COLO668 (cell line): ENCODE measurements at regions not wholly inside any gene's neighbourhood (a gene's known extent, or its start where the extent isn't known, plus 50 kb on each side); places are given as distances from the start of the nearest gene placed in this dataset.
"Not testable (repeated sequence)": the region's sequence is repeated elsewhere in the genome, so short reads cannot be mapped to it uniquely, and the experiment has no call there.

Experiments
- DNase-seq: peaks from one replicate; lab custom pipeline; 2025; ENCODE audit not compliant: unreplicated experiment; lab: John Stamatoyannopoulos, UW

DNA sequence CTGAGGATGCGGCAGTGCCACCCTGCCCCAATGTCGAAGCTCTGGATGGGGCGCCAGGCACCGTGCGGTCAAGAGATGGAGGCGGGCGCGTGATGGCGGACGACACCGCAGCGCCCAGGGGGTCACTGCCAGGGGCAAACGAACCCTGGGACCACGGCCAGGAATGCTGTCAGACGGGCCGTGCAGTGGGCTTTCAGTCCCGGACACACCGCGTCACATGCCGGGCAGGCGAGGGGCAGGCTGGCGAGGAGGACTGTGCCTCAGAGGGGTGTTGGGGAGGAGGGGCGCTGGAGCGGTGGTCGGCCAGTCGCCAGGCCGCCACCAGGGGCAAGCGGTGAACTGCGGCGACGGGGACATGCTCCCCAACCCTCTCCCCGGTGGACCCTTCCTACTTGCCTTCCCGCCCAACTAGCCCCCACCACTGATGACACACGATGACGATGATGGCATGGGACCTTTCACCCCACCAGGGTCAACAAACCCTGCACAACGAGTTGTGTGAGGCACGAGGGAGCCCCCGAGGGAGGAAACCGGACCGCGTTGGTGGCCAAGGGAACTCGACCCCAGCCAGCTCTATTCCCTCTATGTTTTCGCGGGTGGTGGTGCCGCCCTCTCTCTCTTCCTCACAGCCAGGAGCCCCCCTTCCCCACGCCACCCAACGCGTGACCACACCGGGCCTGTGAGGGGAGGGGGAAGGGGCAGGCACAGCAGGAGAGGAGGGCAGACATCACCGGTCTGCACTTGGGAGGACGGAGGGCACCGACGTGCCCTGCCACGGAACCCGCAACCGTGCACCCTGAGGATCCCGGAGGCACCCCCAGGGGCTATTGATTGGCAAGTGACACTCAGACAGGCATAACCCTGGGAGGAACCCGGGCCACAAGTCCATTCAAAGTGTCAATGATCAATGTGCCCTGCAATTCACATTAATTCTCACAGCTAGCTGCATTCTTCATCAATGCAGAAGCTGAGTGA, 1960.9 kb upstream of the DEFB115 start:
- DNase-seq = no peak

DNA sequence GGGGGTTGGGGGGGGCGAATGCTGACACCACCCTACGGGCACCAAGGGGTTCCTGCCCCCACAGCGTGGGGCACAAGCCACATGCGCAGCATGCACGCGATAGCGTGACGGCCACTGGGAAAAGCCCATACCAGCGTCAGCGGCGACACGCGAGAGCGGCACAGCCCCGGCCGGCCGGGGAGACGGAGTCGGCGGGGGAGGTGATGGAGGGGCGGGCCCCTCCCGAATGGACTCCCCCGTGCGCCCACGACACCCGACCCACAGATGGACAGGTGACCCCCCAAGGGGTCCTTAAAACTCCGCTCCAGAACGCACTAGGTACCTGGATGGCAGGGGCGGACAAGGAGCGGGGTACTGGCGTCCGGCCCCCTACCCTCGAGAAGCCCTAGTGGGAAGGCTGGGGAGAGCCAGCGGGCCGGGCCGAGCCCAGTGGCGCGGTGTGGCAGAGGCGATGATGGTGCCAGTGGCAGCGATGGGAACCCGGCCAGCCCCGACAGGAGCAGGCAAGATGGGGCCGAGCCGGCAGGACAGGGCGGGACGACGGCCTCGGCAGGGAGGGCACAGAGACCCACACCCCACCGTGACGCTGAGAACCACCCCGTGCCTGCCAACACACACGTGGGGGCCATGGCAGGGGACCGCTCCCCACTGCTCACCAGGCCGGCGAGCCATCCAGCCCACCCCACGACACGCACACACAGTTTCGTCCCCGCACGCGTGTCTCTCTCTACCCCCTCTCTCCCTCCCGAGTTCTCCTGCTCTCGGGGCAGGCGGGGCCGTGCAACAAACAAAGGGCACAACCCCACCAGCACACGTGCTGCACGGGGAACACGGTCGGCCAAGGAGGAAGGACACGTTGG, 1959.8 kb upstream of the DEFB115 start:
- DNase-seq = no peak

DNA sequence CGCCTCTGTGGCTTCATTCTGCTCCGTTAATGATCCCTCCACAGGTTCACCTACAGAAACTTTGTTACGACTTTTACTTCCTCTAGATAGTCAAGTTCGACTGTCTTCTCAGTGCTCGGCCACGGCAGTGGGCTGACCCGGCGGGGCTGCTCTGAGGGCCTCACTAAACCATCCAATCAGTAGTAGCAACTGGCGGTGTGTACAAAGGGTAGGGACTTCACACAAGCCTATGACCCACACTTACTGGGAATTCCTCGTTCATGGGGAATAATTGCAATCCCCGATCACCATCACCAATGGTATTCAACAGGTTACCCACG, 1959.2 kb upstream of the DEFB115 start:
- no peak for DNase-seq

DNA sequence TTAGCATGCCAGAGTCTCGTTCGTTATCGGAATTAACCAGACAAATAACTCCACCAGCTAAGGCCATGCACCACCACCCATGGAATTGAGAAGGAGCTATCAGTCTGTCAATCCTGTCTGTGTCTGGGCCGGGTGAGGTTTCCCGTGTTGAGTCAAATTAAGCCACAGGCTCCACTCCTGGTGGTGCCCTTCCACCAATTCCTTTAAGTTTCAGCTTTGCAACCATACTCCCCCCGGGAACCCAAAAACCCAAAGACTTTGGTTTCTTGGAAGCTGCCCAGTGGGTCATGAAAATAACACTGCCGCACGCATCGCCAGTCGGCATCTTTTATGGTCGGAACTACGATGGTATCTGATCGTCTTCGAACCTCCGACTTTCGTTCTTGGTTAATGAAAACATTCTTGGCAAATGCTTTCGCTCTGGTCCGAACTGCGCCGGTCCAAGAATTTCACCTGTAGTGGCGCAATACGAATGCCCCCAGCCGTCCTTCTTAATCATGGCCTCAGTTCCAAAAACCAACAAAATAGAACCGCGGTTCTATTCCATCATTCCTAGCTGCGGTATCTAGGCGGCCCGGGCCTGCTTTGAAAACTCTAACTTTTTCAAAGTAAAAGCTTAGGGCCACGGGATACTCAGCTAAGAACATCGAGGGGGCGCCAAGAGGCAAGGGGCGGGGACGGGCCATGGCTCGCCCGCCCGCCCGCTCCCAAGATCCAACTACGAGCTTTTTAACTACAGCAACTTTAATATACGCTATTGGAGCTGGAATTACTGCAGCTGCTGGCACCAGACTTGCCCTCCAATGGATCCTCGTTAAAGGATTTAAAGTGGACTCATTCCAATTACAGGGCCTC, 1958.5 kb upstream of the DEFB115 start:
- DNase-seq = no peak

DNA sequence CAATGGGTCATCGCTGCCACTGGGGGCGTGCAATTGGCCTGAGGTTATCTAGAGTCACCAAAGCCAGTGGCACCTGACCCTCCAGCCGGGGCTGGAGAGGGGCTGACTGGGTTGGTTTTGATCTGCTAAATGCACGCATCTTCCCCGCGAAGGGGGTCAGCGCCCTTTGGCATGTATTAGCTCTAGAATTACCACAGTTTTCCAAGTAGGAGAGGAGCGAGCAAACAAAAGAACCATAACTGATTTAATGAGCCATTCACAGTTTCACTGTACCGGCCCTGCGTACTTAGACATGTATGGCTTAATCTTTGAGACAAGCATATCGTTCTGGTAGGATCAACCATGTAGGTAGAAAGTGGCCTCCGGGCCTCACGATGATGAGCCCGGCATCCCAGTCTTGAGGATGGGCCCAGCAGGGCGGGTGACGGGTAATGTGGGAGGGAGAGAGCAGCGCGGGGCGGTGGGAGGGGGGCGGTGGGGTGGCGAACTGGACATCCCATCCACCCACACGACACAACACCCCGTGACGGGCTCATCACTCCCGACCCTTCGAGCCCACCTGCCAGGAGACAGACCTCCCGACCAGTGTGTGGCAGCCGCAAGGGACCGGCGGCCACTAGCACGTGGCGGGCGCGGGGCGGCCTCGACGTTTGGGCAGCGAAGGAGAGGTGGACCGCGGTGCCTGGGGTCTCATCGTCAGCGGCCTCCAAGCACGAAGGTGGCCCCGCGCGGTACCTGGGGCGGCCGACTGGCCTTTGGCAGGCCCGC, 1957.5 kb upstream of the DEFB115 start:
- no peak for DNase-seq

DNA sequence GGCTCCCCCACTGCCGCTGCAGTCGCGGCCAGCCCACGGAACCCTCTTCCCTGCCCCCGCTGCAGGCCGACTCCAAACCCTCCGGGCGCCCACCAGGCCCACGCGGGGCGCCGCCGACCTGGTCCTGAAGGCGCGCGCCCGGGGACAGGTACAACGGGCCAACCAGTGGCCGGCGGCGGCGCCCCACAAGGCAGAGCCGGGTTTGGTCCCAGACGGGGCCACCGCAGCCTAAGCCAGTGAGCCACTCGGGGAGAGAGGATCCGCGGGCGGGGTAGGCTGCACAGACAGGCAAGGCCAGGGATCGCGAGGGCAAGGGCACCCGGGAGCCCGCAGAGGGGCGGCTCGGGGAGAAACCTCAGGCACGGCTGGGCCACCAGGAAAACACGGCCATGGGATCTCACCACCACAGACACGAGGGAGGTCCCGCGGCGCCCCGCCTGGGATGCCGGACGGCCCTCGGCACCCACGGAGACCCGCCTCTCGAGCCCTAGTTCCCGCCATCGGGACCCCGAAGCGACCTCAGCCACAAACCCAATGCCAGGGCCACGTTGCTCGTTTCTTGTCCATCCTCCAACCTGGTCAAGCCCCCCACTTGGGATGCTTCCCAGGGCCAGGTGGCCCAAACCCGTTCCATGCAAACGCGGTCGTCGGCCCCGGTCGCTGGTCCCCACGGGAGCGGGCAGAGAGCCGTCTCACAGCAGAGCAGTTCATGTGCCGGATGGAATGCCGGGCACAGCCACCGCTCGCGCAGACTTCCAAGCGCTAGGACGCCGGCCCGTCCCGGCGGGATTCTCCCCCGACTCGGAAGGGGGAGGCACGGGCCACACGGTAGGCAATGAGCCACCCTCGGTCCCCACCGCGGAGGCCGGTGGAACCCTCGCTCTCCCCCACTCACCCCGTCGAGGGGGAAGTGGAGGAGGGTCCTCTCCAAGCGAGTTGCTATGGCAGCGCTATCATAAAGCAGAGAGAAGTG, 1956.6 kb upstream of the DEFB115 start:
- DNase-seq = no peak

DNA sequence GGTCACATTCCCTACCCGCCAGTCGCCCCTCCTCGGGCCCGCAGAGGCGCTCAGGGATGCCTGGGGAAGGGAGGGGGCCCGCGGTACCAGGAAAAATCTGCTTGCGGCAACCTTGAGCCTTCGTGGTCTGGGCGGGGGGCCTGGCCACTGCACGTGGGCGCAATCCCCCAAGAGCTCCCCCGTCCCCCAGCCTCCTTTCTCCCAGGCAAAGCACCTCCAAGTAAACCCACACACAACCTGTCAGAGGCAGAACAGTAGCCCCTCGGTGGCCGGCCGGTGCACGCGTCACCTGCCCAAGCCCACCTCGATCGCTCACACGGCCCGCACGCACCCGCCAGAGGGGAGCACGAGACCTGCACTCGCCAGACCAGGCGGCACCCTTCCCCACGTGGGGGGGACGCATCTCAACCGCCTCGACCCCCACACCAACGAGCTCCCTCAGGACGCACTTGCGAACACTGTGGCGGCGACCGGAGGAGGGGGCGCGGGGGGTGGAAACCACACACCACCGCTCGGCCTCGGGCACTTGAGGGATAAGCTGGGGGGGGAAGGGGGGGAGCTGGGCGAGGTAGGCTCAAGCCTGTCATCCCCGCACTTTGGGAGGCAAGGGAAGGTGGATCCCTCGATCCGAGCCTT, 1955.7 kb upstream of the DEFB115 start:
- no peak for DNase-seq

DNA sequence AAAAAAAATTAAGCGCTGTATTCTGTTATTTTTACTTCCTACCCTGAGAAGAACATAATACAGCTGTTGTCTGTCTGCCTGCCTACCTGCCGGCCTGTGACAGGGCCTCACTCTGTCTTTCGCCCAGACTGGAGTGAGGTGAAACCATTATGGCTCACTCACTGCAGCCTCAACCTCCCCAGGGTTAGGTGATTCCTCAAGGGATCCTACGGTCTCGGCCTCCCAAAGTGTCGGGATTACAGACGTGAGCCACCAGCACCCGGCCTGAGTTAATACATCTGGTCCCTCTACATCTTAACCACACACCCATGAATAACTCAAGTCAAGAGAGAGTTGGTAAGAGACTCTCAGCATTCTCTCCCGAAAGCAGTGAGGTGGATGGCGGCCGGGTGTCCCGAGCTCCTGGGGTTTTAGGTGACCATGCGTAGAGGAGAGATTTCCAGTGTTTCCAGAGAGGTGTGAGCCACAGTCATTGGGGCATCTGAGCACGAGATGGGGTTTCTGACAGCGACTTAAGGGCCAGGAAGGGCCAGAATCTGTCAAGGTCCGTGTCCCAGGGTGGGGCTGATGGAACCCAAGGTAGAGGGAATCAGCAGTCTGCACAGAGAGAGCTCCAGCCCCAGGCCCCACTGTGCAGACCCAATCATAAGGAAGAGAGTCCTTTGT, 1954.4 kb upstream of the DEFB115 start:
- no peak for DNase-seq

DNA sequence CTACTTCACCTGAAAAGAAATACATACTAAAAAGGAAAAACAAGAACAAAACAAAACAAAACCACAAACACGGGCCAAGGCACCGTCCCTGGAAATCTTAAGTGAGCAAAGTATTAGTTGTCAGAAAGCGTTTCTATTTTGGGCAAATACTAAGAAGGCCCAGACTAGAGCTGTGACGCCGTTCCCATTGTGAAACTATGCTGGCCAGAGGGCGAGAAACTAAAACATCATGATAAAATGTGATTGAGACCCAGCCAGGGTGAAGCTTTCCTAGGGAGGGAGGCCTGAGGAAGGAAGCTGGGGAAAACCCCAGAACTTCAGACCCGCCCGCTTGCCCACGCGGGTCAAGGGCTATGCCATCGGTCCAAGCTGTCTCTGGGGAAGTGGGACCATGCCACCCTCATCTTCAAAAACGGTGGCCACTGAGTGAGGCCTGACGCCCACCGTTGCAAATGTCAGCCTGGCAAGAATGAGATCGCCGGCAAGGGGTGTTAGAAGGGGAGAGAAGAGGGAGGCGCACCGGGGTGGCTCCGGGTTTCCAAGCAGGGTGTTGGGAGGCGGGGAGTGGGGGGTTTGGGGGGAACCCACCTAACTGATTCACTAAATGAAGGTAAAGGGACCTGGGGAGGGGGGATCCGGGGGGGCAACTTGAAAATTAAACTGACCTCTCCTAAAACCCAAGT, 1950.9 kb upstream of the DEFB115 start:
- DNase-seq = no peak

DNA sequence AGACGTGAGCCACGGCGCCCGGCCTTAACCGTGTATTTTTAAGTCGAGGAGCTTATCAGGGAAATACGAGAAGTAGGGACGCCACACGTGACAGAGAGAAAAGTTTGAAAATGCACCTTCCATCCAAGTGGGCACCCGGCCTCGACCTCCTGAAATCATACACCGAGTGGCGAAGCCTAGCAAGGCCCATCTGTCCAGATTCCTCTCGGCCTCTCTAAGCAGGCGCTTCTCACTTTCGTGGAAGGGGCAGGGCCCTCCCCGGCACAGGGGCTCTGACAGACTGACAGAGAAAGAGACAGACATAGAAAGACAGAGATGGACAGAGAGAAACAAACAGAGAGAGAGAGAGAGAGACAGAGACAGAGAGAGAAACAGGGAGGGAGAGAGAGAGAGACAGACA, 1950.0 kb upstream of the DEFB115 start:
- DNase-seq = not testable (repeated sequence)

DNA sequence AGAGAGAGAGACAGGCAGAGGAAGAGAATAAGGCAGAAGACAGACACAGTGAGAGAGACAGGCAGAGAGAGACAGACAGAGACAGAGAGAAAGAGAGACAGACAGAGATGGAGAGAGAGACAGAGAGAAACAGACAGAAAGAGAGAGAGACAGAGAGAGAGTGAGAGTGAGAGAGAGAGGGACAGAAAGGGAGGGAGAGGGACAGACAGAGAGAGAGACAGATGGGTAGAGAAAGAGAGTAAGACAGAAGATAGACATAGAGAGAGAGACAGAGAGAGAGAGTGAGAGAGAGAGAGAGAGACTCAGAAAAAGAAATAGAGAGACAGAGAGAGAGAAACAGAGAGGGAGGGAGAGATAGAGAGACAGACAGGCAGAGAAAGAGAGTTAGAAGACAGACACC, 1948.5 kb upstream of the DEFB115 start:
- not testable (repeated sequence) for DNase-seq

DNA sequence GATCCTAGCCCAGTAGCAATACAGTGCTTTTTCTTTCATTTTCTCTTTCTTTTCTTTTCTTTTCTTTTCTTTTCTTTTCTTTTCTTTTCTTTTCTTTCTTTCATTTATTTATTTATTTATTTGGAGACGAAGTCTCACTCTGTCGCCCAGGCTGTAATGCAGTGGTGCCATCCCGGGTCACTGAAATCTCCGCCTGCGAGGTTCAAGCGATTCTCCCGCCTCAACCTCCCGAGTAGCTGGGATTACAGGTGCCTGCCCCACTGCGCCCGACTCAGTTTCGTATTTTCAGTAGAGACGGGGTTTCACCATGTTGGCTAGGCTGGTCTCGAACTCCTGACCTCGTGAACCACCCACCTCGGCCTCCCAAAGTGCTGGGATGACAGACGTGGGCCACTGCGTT, 1948.0 kb upstream of the DEFB115 start:
- not testable (repeated sequence) for DNase-seq

DNA sequence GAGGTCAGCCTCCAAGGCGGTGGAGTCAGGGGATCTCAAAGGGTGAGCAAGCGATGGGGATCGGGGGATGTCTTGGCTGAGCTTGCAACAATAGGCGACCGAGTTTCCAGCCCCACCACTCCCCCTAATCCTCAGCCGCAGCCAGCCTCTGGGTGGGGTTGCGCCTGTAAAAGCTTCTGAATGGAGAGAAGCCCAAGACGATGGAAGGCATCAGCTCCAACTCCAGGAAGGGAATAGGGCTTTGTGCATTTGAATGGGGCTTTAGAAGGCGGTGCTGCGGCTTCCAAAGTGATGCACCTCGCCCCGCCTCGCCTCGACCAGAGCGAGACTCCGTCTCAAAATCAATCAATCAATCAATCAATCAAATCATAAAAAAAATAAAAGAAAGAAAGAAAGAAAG, 1946.4 kb upstream of the DEFB115 start:
- not testable (repeated sequence) for DNase-seq

DNA sequence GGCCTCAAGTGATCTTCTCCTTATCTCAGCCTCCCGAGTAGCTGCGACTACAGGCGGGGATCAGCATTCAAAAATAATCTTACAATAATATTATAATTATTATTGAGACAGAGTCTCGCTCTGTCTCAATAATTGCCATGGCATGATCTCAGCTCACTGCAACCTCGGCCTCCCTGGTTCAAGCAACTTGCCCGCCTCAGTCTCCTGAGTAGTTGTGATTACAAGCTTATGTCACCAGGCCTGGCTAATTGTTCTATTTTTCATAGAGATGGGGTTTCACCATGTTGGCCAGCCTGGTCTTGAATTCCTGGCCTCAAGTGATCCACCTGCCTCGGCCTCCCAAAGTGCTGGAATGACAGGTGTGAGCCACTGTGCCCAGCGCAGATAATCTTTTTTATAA, 1944.8 kb upstream of the DEFB115 start:
- not testable (repeated sequence) for DNase-seq

DNA sequence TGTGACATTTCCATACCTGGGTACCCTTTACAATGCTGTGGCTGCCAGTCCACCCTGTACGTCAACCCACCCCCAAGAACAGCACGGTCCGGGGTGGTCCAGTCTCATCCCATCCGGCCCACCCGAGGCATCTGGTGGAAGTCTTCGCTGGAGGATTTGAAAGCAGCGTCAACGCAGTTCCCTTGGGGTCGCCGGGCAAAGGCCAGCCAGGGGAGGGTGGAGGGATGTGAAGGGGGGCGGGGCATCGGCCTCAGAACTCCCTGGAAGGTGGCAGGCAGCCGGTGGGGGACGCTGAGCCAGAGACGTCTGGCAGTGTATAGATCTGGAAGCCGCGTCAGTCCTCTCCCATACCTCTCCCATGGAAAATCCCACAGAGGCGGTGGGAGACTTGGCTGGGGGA, 1944.0 kb upstream of the DEFB115 start:
- DNase-seq = no peak

DNA sequence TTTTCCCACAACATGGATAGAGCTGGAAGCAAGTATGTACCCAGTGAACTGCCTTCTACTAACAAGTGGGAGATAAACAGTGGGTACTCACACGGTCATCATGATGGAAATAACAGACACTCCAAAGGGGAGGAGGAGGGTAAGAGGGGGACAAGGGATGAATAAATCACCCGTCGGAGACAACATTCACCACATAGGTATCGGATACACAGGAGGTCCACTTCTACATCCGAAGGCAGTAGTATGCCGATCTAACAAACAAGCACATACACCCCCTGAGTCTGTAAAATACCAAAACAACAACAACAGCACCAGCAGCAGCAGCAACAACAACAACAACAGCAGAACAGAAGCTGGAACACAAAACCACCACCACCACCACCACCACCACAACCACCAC, 1943.2 kb upstream of the DEFB115 start:
- DNase-seq = no peak

DNA sequence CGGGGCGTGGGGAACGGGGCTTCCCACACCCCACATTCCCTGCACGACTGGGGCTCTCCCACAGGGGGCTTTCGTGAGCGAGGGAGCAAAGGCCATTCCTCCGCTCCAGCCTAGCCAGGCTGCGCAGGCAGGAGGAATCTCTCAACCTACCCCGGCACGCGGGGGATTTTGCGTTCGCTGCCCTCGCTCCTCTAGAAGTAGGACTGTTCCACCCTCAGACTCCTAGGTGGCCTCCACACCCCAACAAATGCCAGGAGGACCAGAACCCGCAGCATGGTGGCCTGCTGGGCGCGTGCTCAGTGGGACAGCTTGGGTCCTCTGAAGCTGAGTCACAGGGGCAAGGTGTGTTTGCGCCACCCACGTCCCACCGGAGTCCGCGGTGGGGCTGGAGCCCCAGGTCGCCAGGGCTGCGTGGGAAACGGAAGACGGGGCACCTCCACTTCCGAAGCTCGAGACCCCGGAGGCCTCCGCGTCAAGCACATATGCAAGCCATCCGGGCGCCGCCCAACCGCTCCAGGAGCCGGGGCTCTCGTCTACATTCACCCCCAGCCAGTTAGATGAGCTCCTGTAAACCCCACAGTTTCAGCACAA, 1938.5 kb upstream of the DEFB115 start:
- DNase-seq = no peak
